Ammon's horn (tissue), 1 donor: ENCODE measurements at regions not wholly inside any gene's neighbourhood (a gene's known extent, or its start where the extent isn't known, plus 50 kb on each side); places are given as distances from the start of the nearest gene placed in this dataset.
"Not testable (repeated sequence)": the region's sequence is repeated elsewhere in the genome, so short reads cannot be mapped to it uniquely, and the experiment has no call there.

Experiments
- DNase-seq: peaks from one replicate; pipeline ENCODE4 v3.0.0-alpha.2; 2016; ENCODE audit warnings: low spot score

GRCh38 chr7:149604521-149604920 is 106.9 kb upstream of the ZNF746 start:
- DNase-seq, result no peak

DNA sequence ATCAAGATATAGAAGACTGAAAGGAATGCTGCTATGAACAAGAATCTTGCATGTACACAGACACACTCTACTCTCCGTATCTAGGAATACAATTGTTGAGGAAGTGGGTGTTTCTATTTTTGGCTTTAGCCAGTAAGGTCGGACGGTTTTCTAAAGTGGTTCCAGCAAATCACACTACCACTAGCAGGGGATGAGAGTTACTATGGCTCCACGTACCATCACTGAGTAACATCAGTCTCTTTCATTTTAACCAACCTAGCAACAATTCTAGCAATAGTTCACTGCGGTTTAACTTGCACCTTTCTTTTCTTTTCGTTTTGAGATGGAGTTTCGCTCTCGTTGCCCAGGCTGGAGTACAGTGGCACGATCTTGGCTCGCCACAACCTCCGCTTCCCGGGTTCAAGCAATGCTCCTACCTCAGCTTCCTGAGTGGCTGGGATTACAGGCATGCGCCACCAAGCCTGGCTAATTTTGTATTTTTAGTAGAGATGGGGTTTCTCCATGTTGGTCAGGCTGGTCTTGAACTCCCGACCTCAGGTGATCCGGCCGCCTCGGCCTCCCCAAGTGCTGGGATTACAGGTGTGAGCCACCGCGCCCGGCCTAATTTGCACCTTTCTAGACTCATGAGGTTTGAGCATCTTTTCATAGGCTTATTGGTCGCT is 103.2 kb upstream of the ZNF746 start:
- DNase-seq, result not testable (repeated sequence)

GRCh38 chr7:149599636-149600206 is 102.1 kb upstream of the ZNF746 start:
- DNase-seq, result no peak

DNA sequence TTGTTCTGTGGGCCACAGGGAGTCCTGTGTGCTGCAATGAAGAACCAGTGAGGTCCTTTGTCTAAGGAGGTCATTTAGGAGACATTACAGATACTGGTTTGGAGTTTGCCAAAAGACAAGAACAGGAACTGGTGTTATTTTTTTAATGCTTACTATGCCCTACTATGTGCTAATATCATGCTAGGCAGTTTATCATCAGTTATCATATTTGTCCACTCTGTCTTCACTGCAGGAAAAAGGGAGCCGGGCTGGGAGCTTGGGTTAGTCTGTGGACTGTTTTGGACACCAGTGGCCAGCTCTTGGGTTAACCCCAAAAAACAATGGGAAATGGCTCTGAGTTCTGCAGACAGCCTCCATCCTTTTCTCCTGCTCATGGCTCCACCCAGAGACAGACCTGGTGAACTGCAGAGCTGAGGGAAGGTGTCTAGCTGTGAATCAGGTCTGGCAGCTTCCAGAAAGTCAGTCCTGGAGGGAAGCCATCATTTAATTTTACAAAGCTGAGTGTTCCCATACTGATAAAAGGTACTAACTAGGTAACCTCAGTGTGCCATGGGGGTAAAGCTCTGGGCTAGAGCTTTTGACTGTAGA is 101.2 kb upstream of the ZNF746 start:
- DNase-seq, result peak; percentile 26

DNA sequence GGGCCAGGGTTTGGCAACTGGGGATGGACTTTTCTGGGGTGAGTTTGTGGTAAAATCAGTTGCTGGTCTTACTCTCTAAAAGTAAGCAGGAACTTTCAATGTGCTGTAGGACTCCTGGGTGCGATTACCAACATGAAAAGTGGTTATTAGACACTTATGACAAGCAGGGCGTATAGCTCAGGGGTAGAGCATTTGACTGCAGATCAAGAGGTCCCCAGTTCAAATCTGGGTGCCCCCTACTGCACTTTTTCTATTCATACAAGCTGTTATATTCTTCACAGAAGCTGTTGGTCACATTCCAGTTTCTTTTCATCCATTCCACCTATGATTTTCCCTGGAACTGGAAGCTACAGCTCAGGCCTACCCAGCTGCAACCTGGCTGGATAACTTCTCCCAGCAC is 100.2 kb upstream of the ZNF746 start:
- not testable (repeated sequence) for DNase-seq

DNA sequence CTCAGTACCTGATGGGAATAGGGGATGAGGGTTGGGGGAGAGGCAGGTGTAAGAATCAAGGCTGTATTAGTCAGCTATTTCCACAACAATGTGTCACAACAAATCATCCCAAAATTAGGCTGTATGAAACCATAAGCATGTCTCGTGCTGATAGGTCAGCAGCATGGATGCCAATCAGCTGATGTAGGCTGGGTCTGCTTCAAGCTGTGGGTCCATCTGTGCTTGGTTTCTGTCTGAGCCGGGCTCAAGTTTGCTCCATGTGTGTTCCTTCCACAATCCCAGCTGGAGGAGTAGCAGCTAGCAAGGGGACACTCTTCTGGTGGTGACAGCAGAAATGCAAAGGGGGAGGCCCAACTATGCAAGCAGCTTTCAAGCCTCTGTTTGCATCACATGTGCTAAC is 97.9 kb upstream of the ZNF746 start:
- peak; percentile 14 for DNase-seq

- DNase-seq, result no peak
Observed at GRCh38 chr7:149595078-149595477, 97.5 kb upstream of the ZNF746 start.

DNA sequence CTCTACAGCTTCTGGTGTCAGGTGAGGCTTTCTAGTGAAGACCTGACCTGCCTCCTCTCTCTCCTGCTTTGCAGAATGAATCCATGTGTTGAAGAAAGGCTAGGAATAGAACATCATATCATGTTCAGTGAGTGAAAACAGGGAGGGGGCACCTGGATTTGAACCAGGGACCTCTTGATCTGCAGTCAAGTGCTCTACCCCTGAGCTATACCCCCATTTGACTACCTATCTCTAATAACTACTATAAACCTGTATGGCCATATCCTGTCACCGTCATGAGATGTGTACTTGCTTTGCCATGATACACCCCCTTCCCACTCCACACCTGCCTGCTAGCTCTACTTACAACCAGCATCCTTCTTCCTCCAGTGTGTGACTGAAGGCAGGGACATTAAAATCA is 91.3 kb upstream of the ZNF746 start:
- no peak for DNase-seq

DNA sequence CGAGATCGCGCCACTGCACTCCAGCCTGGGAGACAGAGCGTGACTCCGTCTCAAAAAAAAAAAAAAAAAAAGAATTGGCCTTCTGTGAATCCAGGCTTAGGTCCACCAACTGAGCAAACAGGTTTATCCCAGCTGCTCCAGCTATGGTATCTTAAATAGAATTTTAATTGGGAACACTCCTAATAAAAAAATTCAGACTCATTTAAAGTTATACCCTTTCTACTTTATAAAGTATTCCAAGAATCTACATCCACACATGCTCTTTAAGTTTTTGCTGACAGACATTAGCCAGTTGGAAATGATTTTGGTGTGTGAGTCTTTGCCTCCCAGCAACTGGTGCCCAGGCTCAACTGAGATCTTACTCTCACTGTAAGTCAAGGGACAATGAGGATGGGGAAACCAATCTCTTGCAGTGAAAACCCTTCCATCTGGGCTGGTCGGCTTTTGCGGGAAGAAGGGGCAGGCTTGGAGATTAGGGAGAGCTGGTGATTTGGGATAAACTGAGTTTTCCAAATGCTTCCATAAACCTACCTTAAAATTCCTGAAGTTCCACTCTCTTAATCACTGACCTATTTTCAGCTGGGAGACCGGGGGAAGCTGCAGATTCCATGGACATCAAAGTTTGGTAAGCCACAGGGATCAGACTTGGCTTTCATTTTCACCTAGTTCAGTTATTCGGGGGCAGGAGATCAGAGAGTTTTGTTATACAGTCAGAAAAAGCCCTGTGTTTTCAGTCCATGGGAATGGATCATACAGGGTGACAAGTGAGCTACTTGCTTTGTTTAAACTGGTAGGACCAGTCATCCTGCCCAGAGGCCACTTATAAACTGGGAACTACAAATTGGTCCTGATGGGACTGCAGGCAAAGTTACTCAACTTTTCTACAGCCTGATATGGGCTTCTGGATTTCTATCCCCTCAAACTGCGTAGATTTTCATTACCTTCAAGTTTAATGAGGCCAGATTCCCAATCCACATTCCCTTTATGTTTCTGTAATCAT is 89.3 kb upstream of the ZNF746 start:
- DNase-seq, result no peak

DNA sequence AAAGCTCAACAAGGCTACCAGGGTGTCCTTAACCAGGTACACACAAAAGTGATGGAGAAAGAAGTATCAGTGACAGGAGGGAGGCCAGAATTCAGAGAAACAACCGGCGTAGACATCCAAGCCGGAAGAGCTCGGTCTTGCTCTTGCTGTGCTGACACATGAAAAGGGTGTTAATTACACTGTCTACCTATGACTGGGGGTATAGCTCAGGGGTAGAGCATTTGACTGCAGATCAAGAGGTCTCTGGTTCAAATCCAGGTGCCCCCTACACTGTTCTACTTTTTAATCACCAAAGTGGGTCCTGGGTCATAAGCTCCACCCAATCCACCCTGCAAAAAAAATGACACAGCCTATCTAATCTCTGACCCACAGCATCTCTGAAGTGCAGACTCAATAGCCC is 86.9 kb upstream of the ZNF746 start:
- no peak for DNase-seq

DNA sequence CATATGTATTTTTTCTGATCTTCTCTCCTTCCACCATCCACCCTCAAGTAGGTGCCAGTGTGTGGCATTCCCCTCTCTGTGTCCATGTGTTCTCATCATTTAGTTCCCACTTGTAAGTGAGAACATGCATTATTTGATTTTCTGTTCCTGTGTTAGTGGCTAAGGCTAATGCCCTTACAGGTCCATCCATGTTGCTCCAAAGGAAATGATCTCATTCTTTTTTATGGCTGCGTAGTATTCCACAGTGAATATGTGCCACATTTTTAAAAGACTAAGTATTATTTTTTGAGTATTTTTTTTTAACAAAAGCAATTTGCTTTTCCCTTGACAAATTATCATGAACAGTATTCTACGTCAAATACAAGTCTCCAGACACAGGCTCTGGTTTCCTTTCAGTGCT is 86.4 kb upstream of the ZNF746 start:
- no peak for DNase-seq

DNA sequence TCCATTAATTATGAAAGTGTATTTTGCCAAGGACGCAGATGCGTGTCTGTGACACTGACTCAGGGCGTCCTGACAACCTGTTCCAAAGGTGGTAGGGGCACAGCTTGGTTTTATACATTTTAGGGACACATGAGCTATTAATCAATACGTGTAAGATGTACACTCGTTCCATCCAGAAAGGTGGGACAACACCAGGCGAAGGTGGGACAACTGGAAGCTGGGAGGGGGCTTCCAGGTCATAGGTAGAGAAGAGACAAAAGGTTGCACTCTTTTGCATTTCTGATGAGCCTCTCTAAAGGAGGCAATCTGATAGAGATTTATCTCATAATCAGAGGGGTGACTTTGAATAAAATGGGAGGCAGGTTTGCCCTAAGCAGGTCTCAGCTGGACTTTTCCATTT is 82.7 kb upstream of the ZNF746 start:
- no peak for DNase-seq

- DNase-seq, result not testable (repeated sequence)
Observed at GRCh38 chr7:149579365-149579764, 81.8 kb upstream of the ZNF746 start.

- not testable (repeated sequence) for DNase-seq
Observed at GRCh38 chr7:149574428-149574827, 76.8 kb upstream of the ZNF746 start.

DNA sequence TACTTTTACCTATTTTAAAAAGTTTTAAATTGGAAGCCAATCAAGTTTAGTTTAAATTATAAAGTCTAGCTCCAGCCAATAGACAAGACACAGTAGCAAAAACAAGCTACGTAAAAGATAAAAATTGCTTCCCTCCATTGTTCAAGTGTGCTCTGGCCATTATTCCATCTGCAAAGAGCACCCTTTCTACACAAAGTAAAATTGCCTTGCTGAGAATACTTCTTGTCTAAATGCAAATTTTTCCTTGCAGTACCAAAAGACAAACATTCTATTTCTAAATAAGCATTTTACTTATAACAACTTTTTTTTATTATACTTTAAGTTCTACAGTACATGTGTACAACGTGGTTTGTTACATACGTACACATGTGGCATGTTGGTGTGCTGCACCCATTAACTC is 75.9 kb upstream of the ZNF746 start:
- DNase-seq, result no peak

- not testable (repeated sequence) for DNase-seq
Observed at GRCh38 chr7:149572920-149573319, 75.3 kb upstream of the ZNF746 start.

DNA sequence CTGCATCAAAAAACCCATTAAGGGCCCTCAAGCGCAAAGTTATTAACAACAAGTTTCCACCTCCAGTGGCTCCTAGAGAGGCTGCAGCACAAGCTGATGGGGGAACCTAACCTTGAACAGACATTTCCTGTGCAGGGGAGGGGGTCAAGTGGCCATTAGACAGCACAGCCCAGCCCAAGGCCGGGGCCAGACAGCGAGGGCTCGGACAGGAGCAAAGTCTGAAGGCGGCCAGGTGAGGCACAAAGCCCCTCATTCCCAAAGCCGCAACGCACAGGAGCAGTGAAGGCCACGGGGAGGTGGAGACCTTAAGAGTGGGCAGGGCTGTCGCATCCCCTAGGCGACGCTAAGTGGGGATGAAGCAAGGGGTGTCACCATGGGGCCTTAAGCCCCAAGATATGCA is 73.2 kb upstream of the ZNF746 start:
- no peak for DNase-seq

DNA sequence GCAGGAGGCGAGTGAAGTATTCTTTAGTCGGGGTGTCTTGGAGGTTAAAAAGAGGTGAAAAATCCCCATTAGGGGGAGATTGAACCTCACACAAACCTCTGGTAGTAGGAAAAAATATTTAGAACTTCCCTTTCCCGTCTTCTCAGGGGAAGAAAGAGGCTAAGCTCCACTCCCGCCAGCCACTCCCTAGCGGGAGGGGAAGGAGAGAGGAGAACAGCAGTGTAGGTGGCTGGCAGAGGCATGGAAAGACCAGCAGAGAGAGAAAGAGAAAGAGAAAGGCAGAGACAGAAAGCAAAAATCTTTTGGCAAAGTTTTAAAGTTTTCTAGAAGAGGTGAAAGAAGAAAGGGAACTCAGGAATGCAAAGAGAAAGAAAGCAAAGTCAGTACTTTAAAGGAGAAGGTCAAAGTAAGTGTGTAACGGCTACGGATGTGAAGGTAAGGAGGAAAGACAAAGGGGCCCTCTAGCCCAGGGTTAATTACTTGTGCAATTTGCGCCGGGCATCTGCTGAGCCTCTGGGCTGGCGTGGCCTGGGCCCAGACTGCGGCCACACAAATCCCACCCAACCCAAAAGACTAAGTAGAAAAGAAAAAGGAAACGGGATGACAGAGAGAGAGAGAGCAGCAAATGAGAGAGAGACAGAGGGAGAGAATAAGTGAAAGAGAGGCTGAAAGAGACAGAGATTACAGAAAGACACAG is 72.3 kb upstream of the ZNF746 start:
- no peak for DNase-seq

DNA sequence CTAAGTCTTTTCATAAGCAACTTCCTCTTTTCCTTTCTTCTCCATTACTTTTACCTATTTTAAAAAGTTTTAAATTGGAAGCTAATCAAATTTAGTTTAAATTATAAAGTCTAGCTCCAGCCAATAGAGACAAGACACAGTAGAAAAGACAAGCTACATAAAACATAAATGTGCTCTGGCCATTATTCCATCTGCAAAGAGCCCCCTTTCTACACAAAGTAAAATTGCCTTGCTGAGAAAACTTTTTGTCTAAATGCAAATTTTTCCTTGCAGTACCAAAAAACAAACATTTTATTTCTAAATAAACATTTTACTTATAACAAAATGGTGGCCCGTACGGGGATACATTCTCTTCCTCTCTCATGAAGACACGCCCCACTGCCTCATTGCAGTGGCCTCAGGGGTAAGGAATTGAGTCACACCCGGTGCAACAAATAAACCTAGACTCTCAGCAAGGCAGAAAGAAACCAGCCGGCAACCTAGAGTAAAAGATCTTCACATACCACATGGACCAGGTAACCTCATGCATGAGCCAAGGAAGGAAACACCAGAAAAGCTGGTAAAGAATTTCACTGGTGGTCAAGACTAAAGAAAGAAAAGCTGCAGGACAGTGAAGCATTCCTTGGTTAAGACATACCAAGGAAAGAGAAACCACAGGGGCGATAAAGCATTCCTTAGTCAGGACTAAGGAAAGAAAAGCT is 71.6 kb upstream of the ZNF746 start:
- no peak for DNase-seq

DNA sequence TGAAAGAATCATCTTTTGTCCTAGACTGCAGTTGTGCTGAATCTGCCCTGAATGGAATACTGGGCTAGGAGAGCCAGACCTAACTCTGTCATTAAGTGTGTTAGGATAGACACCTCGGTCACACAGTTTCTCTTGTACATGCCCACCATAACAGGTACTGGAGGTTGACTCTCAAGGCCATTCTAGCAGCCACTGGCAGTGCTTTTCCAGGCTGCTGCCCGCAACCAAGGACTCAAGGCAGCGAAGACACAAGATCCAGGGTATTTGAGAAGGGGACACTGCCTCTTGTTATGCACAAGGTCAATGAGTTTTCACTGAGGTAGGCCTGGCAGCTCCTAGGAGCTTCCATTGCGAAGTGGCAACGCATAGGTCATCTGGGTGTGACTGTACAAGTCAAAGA is 70.6 kb upstream of the ZNF746 start:
- no peak for DNase-seq

GRCh38 chr7:149566103-149566502 is 68.5 kb upstream of the ZNF746 start:
- DNase-seq, result no peak

- no peak for DNase-seq
Observed at GRCh38 chr7:149565096-149565382, 67.4 kb upstream of the ZNF746 start.
